ENCODE measurements at regions not wholly inside any gene's neighbourhood (a gene's known extent, or its start where the extent isn't known, plus 50 kb on each side); places are given as distances from the start of the nearest gene placed in this dataset.

DNA sequence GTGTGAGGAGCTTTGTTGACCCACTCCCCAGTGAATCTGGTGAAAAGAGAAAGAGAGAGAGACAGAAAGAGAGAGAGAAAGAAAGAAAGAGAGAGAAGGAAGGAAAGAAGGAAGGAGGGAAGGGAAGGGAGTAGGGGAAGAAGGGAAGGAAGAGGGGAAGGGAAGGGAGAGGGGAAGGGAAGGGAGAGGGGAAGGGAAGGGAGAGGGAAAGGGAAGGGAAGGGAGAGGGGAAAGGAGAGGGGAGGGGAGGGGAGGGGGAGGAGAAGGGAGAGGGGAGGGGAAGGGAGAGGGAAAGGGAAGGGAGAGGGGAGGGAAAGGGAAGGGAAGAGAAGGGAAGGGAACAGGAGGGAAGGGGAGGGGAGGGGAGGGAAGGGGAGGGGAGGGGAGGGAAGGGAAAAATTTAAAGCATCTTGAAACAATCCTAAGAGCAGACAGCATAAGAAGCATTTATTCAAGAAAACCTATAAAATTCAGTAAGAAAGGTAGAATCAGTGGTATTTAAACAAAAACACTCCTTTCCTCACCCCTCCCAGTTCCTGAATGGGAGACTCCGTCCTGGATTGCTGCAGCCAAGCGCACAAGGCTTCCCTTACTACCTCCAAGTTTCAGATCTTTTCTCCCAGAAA, 846.2 kb upstream of the POM121L12 start:
- TF ChIP-seq, protein P1, sequence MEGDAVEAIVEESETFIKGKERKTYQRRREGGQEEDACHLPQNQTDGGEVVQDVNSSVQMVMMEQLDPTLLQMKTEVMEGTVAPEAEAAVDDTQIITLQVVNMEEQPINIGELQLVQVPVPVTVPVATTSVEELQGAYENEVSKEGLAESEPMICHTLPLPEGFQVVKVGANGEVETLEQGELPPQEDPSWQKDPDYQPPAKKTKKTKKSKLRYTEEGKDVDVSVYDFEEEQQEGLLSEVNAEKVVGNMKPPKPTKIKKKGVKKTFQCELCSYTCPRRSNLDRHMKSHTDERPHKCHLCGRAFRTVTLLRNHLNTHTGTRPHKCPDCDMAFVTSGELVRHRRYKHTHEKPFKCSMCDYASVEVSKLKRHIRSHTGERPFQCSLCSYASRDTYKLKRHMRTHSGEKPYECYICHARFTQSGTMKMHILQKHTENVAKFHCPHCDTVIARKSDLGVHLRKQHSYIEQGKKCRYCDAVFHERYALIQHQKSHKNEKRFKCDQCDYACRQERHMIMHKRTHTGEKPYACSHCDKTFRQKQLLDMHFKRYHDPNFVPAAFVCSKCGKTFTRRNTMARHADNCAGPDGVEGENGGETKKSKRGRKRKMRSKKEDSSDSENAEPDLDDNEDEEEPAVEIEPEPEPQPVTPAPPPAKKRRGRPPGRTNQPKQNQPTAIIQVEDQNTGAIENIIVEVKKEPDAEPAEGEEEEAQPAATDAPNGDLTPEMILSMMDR (IDR thresholded peaks at IDR 0.05; ENCODE audit: insufficient read depth, low read depth, low read length), result no peak
- no peak for TF ChIP-seq EZH2 (IDR thresholded peaks at IDR 0.05; ENCODE audit: insufficient read depth, low read length)

All from astrocyte (in vitro differentiated cells and primary cell).